HG03045 (cell line): ENCODE measurements at regions not wholly inside any gene's neighbourhood (a gene's known extent, or its start where the extent isn't known, plus 50 kb on each side); places are given as distances from the start of the nearest gene placed in this dataset.

Experiments
- ATAC-seq: cut with Tn5 transposase; IDR thresholded peaks from one replicate; pipeline ENCODE4 v1.9.1; 2021; ENCODE audit warnings: mild to moderate bottlenecking, moderate library complexity; ENCODE audit not compliant: unreplicated experiment

GRCh38 chr2:38174131-38174530, 98.2 kb upstream of the CYP1B1 start:
- no peak for ATAC-seq

- no peak for ATAC-seq
These were observed 97.7 kb upstream of the CYP1B1 start for GRCh38 chr2:38173683-38174082.

- no peak for ATAC-seq
These were observed 95.4 kb upstream of the CYP1B1 start for GRCh38 chr2:38171208-38171855.

- ATAC-seq = no peak
These were observed 94.8 kb upstream of the CYP1B1 start for GRCh38 chr2:38170733-38171132.

- ATAC-seq = no peak
These were observed 94.1 kb upstream of the CYP1B1 start for GRCh38 chr2:38170067-38170466.

GRCh38 chr2:38168710-38169480, 92.9 kb upstream of the CYP1B1 start:
- ATAC-seq = no peak

- no peak for ATAC-seq
These were observed 92.0 kb upstream of the CYP1B1 start for GRCh38 chr2:38167968-38168350.

GRCh38 chr2:38165698-38166097, 89.7 kb upstream of the CYP1B1 start:
- no peak for ATAC-seq

- no peak for ATAC-seq
These were observed 88.9 kb upstream of the CYP1B1 start for GRCh38 chr2:38164881-38165280.

- ATAC-seq = no peak
These were observed 87.6 kb upstream of the CYP1B1 start for GRCh38 chr2:38163579-38163978.

GRCh38 chr2:38163006-38163405, 87.1 kb upstream of the CYP1B1 start:
- ATAC-seq = no peak

- ATAC-seq = no peak
These were observed 84.6 kb upstream of the CYP1B1 start for GRCh38 chr2:38160516-38160915.

- ATAC-seq = no peak
These were observed 83.6 kb upstream of the CYP1B1 start for GRCh38 chr2:38159597-38159996.

GRCh38 chr2:38159191-38159590, 83.2 kb upstream of the CYP1B1 start:
- ATAC-seq = no peak

- no peak for ATAC-seq
These were observed 82.6 kb upstream of the CYP1B1 start for GRCh38 chr2:38158378-38159118.

GRCh38 chr2:38156436-38156835, 80.5 kb upstream of the CYP1B1 start:
- no peak for ATAC-seq

GRCh38 chr2:38155015-38155414, 79.1 kb upstream of the CYP1B1 start:
- ATAC-seq = no peak

- no peak for ATAC-seq
These were observed 78.4 kb upstream of the CYP1B1 start for GRCh38 chr2:38154395-38154794.

GRCh38 chr2:38153476-38154135, 77.7 kb upstream of the CYP1B1 start:
- ATAC-seq = no peak

- no peak for ATAC-seq
These were observed 77.0 kb upstream of the CYP1B1 start for GRCh38 chr2:38152913-38153312.

GRCh38 chr2:38152035-38152434, 76.1 kb upstream of the CYP1B1 start:
- ATAC-seq = no peak
